ENCODE measurements at regions not wholly inside any gene's neighbourhood (a gene's known extent, or its start where the extent isn't known, plus 50 kb on each side); places are given as distances from the start of the nearest gene placed in this dataset.

- TF ChIP-seq POLR2AphosphoS5 (IDR thresholded peaks at IDR 0.05; ENCODE audit: low read depth, low read length) = no peak
- TF ChIP-seq POLR2A (IDR thresholded peaks at IDR 0.05; ENCODE audit: low read depth, low read length) = no peak
- no peak for TF ChIP-seq POU2F2 (IDR thresholded peaks at IDR 0.05; ENCODE audit: low read depth, low read length)
- no peak for TF ChIP-seq PAX5 (IDR thresholded peaks at IDR 0.05; ENCODE audit: insufficient read depth, low read length, severe bottlenecking)
Measured at GRCh38 chr11:97158243-97158642, 768.4 kb downstream of the JRKL start.

Data from GM12891 (cell line).